HG02588 (cell line): ENCODE measurements at regions not wholly inside any gene's neighbourhood (a gene's known extent, or its start where the extent isn't known, plus 50 kb on each side); places are given as distances from the start of the nearest gene placed in this dataset.

Experiments used
- ATAC-seq: cut with Tn5 transposase; IDR thresholded peaks from one replicate; pipeline ENCODE4 v1.9.1; 2021; ENCODE audit warnings: mild to moderate bottlenecking, moderate library complexity; ENCODE audit not compliant: unreplicated experiment

GRCh38 chr1:103254691-103255090 is 146.4 kb upstream of the COL11A1 start:
- no peak for ATAC-seq

- no peak for ATAC-seq
Measured at GRCh38 chr1:103250441-103250861, 142.1 kb upstream of the COL11A1 start.

- no peak for ATAC-seq
Measured at GRCh38 chr1:103248417-103249102, 140.2 kb upstream of the COL11A1 start.

GRCh38 chr1:103247517-103247916 is 139.2 kb upstream of the COL11A1 start:
- ATAC-seq, result no peak

GRCh38 chr1:103243481-103243880 is 135.2 kb upstream of the COL11A1 start:
- ATAC-seq, result no peak

- no peak for ATAC-seq
Measured at GRCh38 chr1:103239034-103239433, 130.7 kb upstream of the COL11A1 start.

- ATAC-seq, result no peak
Measured at GRCh38 chr1:103230061-103230460, 121.7 kb upstream of the COL11A1 start.

GRCh38 chr1:103220631-103221041 is 112.3 kb upstream of the COL11A1 start:
- no peak for ATAC-seq

- ATAC-seq, result no peak
Measured at GRCh38 chr1:103218821-103219220, 110.5 kb upstream of the COL11A1 start.

GRCh38 chr1:103218369-103218768 is 110.0 kb upstream of the COL11A1 start:
- no peak for ATAC-seq

GRCh38 chr1:103211073-103211472 is 102.8 kb upstream of the COL11A1 start:
- no peak for ATAC-seq

GRCh38 chr1:103208844-103209243 is 100.5 kb upstream of the COL11A1 start:
- ATAC-seq, result no peak

GRCh38 chr1:103199001-103199400 is 90.7 kb upstream of the COL11A1 start:
- no peak for ATAC-seq

- ATAC-seq, result no peak
Measured at GRCh38 chr1:103198076-103198475, 89.8 kb upstream of the COL11A1 start.

GRCh38 chr1:103197216-103197615 is 88.9 kb upstream of the COL11A1 start:
- ATAC-seq, result no peak

GRCh38 chr1:103194984-103195383 is 86.7 kb upstream of the COL11A1 start:
- no peak for ATAC-seq

- no peak for ATAC-seq
Measured at GRCh38 chr1:103194060-103194459, 85.7 kb upstream of the COL11A1 start.

- no peak for ATAC-seq
Measured at GRCh38 chr1:103191327-103191726, 83.0 kb upstream of the COL11A1 start.

GRCh38 chr1:103190766-103191165 is 82.4 kb upstream of the COL11A1 start:
- no peak for ATAC-seq

GRCh38 chr1:103187673-103188072 is 79.4 kb upstream of the COL11A1 start:
- no peak for ATAC-seq

GRCh38 chr1:103180660-103181059 is 72.3 kb upstream of the COL11A1 start:
- no peak for ATAC-seq

GRCh38 chr1:103177108-103177775 is 68.9 kb upstream of the COL11A1 start:
- no peak for ATAC-seq
